ENCODE measurements at regions not wholly inside any gene's neighbourhood (a gene's known extent, or its start where the extent isn't known, plus 50 kb on each side); places are given as distances from the start of the nearest gene placed in this dataset.

GRCh38 chr10:128457136-128457535 lies 330.9 kb upstream of the MKI67 start:
- TF ChIP-seq CTCF (IDR thresholded peaks at IDR 0.05; ENCODE audit: borderline replicate concordance, extremely low read depth, low read length, poor library complexity, severe bottlenecking): no peak
- TF ChIP-seq EZH2 (IDR thresholded peaks at IDR 0.05; ENCODE audit: borderline replicate concordance, low read depth, low read length, severe bottlenecking): no peak
